Uterus (tissue), 3 donors: ENCODE measurements at regions not wholly inside any gene's neighbourhood (a gene's known extent, or its start where the extent isn't known, plus 50 kb on each side); places are given as distances from the start of the nearest gene placed in this dataset.

ENCODE experiments used
- DNase-seq, 2 donors: peaks; one replicate each; pipeline ENCODE4 v3.0.0-alpha.2; 2019 to 2020
- H3K27ac ChIP-seq, 2 donors: fragments of 200-600 bp; sonication (generic); 1 replicate in 1 of 2; 2 replicates in 1 of 2; pipeline ENCODE4 v1.5.1; 2016 to 2018
- H3K27me3 ChIP-seq, 2 donors: fragments of 200-600 bp; sonication (generic); one replicate each; pipeline ENCODE4 v1.5.1; 2018 to 2019; ENCODE audit warnings: control low read depth in 1 of 2
- H3K36me3 ChIP-seq, 2 donors: fragments of 200-600 bp; sonication (generic); one replicate each; pipeline ENCODE4 v1.5.1; 2019; ENCODE audit warnings: control low read depth in 1 of 2
- H3K4me1 ChIP-seq, 2 donors: fragments of 200-600 bp; sonication (generic); one replicate each; pipeline ENCODE4 v1.5.1; 2018 to 2019; ENCODE audit warnings: control low read depth in 1 of 2
- H3K4me3 ChIP-seq, 2 donors: fragments of 200-600 bp; sonication (generic); 1 replicate in 1 of 2; 2 replicates in 1 of 2; pipeline ENCODE4 v1.5.1; 2018 to 2019; ENCODE audit warnings: mild to moderate bottlenecking in 1 of 2
- H3K9me3 ChIP-seq, 2 donors: fragments of 200-600 bp; sonication (generic); one replicate each; pipeline ENCODE4 v1.5.1; 2019; ENCODE audit warnings: control low read depth in 1 of 2
- CTCF ChIP-seq, 4 experiments: fragments of 200-600 bp in 2 of 4; fragments of 450-650 bp in 2 of 4; sonication (generic) in 2 of 4; IDR thresholded peaks; one replicate each; pipeline ENCODE4 v1.5.1; 2016 to 2019; ENCODE audit warnings: antibody characterized with exemption in 4 of 4, mild to moderate bottlenecking in 2 of 4, moderate library complexity in 1 of 4
- POLR2A ChIP-seq, 2 donors: fragments of 450-650 bp; IDR thresholded peaks; one replicate each; pipeline ENCODE4 v1.6.1; 2016; ENCODE audit warnings: antibody characterized with exemption in 2 of 2, mild to moderate bottlenecking in 1 of 2, moderate library complexity in 1 of 2
- intact Hi-C: fragments of 100-400 bp; cut with DNase I; formaldehyde crosslinking; loops from one replicate; pipeline ENCODE4 v1.15.1; 2023; ENCODE audit warnings: low total_unique reads
- donor health status: DM: yes; HTN: yes; CAD: no.

DNA sequence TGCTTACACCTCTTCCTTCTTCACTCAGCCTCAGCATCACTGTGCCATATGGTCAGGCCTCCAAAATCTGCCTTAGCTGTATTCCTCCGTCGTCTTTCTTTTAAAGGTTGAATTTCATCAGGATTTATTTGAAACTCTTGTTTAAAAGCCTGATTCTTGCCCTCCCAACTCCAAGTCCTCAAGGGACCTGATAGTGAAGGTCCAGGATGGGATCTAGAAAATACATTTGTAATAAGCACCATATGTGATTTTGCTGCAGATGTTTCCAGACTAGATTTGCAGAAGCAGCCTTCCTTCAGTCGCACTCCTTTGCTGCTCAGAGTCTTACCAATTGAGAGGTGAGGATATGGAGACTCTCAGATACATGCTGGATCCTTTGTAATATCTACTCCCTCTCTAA is 101.0 kb upstream of the ANKRD1 start:
- Histone ChIP-seq H3K4me3 (no peak overlapping the region), H3K9me3 (no peaks in the 10 kb centered on the region), H3K27me3 (no peaks in the 10 kb centered on the region), H3K36me3 (no peaks in the 10 kb centered on the region), H3K27ac (no peak overlapping the region), H3K4me1 (no peaks in the 10 kb centered on the region)
- TF ChIP-seq CTCF (IDR thresholded peaks at IDR 0.05) = no peak
- no peak for TF ChIP-seq POLR2A (IDR thresholded peaks at IDR 0.05)
- no peak for DNase-seq
- intact Hi-C loops = no loop called here

DNA sequence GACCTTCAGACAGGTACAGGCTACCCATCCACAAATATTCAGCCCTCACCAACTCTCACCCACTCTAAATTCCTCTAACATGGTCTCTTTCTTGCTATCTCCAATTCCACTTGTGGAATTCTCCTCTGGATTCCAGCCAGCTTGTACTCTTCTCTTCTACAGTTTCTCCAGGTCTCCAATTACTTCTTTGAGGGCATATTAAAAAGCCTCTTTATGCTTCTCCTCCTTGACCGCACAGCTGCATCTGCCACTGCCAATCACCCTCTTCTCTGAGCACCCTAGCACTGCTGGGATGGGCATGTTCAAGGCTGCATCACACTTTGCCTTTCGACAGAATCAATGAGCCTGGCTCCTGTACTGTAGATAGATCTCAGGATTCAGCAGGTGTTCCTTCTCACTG is 101.5 kb upstream of the ANKRD1 start:
- Histone ChIP-seq H3K4me3 (no peak overlapping the region), H3K27me3 (no peaks in the 10 kb centered on the region), H3K9me3 (no peaks in the 10 kb centered on the region), H3K4me1 (no peaks in the 10 kb centered on the region), H3K27ac (peak overlapping the region in 1 of 2 donors; percentile 27), H3K36me3 (no peaks in the 10 kb centered on the region)
- TF ChIP-seq CTCF (IDR thresholded peaks at IDR 0.05) (no peak), POLR2A (IDR thresholded peaks at IDR 0.05) (no peak)
- intact Hi-C loops = no loop called here
- DNase-seq = no peak

DNA sequence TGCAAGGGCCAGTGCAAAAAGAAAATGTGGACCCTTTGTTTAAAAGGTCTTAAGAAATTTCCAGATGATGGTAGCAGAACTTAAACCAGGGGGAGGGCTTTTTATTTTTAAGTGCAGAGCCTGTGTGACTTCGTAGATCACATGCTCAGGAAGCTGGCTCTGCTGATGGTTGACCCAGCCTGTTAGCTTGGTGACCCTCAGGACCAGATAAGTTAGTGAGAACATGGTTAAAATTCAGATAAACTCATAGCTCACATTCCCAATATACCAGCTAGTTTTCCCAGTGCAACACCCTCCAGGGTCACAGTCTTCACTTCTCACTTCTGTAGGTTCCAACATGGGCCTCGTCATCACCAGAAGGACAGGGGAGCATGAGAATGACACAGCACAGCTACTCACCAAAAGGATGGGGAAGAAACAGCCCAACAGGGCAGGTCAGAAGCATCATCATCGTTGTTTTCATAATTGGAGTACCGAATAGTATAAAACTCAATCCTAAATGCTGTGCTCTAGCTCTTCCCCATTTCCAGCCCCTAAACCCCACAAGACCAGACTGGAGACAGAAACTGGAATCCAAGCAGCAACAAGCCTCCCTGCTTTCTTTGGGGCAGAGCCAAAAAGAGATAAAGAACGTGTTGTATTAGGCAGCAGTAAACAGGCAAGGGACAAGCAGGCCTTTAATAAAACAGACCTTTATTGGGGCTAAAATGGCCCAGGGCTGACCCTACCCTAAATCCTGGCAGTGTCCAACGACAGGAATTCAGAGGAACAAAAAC is 102.2 kb upstream of the ANKRD1 start:
- Histone ChIP-seq H3K27ac (peak overlapping the region; percentile 27 to 40), H3K27me3 (no peaks in the 10 kb centered on the region), H3K36me3 (no peaks in the 10 kb centered on the region), H3K4me3 (no peak overlapping the region), H3K4me1 (no peaks in the 10 kb centered on the region), H3K9me3 (no peaks in the 10 kb centered on the region)
- intact Hi-C loops = no loop called here
- no peak for DNase-seq
- no peak for TF ChIP-seq POLR2A (IDR thresholded peaks at IDR 0.05)
- no peak for TF ChIP-seq CTCF (IDR thresholded peaks at IDR 0.05)

DNA sequence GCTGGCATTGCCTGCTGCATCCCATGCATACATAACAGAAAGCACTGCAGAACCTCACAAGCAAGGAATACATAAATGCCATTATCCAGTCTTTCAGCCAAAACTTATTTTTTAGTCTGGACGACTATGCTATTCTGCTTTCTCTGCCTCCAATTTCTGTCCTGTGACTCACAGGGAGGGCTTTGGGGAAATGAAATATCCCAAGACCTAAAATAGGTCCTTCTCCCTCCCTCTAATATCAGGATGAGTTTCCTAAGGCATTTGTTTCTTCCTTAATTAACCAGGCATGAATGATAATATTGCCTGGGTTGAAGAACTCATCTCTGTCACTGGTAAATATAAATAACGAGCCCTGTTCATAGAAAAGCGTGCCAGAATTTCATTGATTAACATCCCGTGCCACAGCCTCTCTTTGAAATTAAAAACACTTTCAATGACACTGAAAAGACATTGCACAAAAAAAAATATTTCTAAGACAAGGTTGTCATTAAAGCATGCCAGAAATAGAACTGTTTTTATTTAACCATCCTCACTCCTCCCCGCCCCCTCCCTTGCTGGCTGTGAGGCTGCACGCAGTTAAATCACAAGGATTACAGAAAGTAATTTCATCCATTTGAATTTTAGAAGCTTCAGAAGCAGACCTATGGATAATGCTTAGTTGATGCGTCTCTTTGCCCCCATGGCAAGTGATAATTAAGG is 103.0 kb upstream of the ANKRD1 start:
- no peak for DNase-seq
- H3K4me1 ChIP-seq = no peaks in the 10 kb centered on the region
- no peak for TF ChIP-seq POLR2A (IDR thresholded peaks at IDR 0.05)
- no peak for TF ChIP-seq CTCF (IDR thresholded peaks at IDR 0.05)
- peak overlapping the region; percentile 27 to 40 for H3K27ac ChIP-seq
- no peak overlapping the region for H3K4me3 ChIP-seq
- intact Hi-C loops = no loop called here
- H3K9me3 ChIP-seq = no peaks in the 10 kb centered on the region
- H3K36me3 ChIP-seq = no peaks in the 10 kb centered on the region
- no peaks in the 10 kb centered on the region for H3K27me3 ChIP-seq

DNA sequence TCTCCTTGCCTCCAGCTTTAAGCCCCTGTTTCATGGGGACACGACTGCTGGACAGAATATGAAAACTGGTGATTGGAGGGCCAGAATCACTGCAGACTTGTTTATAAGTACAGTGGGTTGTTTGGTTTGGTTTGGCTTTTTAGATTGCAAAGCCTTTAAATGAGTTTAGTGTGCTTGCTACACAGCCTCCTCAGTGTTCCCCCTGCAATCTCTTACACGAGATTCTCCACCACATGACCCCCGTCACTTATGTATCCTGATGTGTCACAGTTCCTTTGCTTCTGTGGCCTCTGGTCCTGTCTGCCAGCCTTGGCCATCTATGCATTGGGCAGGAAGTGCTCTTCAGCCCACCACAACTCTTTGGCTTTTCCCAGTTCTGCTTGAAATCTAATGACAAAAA is 103.7 kb upstream of the ANKRD1 start:
- Histone ChIP-seq H3K9me3 (no peaks in the 10 kb centered on the region), H3K4me1 (no peaks in the 10 kb centered on the region), H3K36me3 (no peaks in the 10 kb centered on the region), H3K27ac (peak overlapping the region in 1 of 2 donors; percentile 40), H3K27me3 (no peaks in the 10 kb centered on the region), H3K4me3 (no peak overlapping the region)
- TF ChIP-seq POLR2A (IDR thresholded peaks at IDR 0.05) = no peak
- TF ChIP-seq CTCF (IDR thresholded peaks at IDR 0.05) = no peak
- DNase-seq = no peak
- intact Hi-C loops = no loop called here
